ENCODE measurements at regions not wholly inside any gene's neighbourhood (a gene's known extent, or its start where the extent isn't known, plus 50 kb on each side); places are given as distances from the start of the nearest gene placed in this dataset.

GRCh38 chr11:134838708-134839107, 426.7 kb upstream of the B3GAT1 start:
- TF ChIP-seq, protein P1, sequence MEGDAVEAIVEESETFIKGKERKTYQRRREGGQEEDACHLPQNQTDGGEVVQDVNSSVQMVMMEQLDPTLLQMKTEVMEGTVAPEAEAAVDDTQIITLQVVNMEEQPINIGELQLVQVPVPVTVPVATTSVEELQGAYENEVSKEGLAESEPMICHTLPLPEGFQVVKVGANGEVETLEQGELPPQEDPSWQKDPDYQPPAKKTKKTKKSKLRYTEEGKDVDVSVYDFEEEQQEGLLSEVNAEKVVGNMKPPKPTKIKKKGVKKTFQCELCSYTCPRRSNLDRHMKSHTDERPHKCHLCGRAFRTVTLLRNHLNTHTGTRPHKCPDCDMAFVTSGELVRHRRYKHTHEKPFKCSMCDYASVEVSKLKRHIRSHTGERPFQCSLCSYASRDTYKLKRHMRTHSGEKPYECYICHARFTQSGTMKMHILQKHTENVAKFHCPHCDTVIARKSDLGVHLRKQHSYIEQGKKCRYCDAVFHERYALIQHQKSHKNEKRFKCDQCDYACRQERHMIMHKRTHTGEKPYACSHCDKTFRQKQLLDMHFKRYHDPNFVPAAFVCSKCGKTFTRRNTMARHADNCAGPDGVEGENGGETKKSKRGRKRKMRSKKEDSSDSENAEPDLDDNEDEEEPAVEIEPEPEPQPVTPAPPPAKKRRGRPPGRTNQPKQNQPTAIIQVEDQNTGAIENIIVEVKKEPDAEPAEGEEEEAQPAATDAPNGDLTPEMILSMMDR (IDR thresholded peaks at IDR 0.05) = no peak
- no peak for TF ChIP-seq POLR2A (IDR thresholded peaks at IDR 0.05)

Data from heart left ventricle (tissue), 13 donors.